Keratinocyte (primary cell): ENCODE measurements at regions not wholly inside any gene's neighbourhood (a gene's known extent, or its start where the extent isn't known, plus 50 kb on each side); places are given as distances from the start of the nearest gene placed in this dataset.

Experiments used
- EZH2 ChIP-seq: IDR thresholded peaks from one replicate; pipeline ENCODE4 v1.6.1; 2012; ENCODE audit warnings: inconsistent platforms, mild to moderate bottlenecking, low read length, moderate library complexity
- TF ChIP-seq, protein P1 (sequence below), 3 experiments: IDR thresholded peaks in 1 of 3; conservative IDR thresholded peaks in 1 of 3; optimal IDR thresholded peaks in 1 of 3; 2 replicates in 2 of 3; 3 replicates in 1 of 3; pipeline versions ENCODE3 to v1.5.1; 2011; ENCODE audit warnings: low read length in 3 of 3, mild to moderate bottlenecking in 3 of 3, moderate library complexity in 2 of 3, control low read depth in 1 of 3, inconsistent platforms in 1 of 3; ENCODE audit not compliant: insufficient read depth in 2 of 3; ENCODE audit errors: extremely low read depth in 1 of 3

DNA sequence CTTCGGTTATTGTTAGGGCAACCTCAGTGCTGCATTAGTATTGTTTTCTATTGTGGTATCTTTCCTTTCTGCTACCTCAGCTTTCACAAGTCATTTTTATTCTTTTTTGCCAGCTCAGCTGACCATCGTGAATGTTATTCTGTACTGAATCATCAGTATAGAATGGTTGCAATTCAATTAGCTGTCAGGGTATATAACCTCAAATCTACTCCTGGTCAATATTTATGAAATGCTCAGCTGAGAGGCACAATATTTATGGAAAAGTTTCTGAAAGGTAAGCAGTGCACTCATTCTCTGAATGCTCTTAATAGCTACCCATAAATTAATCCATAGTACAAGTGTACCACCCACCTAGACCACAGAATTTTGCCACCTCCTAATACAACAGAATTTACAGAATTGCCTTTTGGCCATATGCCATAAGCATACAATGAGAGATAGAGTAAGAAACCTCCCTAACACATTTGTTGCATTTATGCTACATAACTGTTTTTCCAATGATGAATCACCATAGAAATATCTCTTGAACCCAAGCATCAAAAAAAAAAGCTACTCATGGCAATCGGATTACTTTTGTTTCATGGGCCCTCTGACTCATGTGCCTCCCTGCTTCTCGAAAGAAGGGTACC is 732.6 kb upstream of the CHRM3 start:
- TF ChIP-seq, protein P1, sequence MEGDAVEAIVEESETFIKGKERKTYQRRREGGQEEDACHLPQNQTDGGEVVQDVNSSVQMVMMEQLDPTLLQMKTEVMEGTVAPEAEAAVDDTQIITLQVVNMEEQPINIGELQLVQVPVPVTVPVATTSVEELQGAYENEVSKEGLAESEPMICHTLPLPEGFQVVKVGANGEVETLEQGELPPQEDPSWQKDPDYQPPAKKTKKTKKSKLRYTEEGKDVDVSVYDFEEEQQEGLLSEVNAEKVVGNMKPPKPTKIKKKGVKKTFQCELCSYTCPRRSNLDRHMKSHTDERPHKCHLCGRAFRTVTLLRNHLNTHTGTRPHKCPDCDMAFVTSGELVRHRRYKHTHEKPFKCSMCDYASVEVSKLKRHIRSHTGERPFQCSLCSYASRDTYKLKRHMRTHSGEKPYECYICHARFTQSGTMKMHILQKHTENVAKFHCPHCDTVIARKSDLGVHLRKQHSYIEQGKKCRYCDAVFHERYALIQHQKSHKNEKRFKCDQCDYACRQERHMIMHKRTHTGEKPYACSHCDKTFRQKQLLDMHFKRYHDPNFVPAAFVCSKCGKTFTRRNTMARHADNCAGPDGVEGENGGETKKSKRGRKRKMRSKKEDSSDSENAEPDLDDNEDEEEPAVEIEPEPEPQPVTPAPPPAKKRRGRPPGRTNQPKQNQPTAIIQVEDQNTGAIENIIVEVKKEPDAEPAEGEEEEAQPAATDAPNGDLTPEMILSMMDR (optimal IDR thresholded peaks at IDR 0.05 in 1 of 3, IDR thresholded peaks at IDR 0.05 in 1 of 3, conservative IDR thresholded peaks at IDR 0.05 in 1 of 3; ENCODE audit: extremely low read depth in 1 of 3, insufficient read depth in 2 of 3, low read length in 3 of 3) = no peak
- TF ChIP-seq EZH2 = no peak
